ENCODE measurements at regions not wholly inside any gene's neighbourhood (a gene's known extent, or its start where the extent isn't known, plus 50 kb on each side); places are given as distances from the start of the nearest gene placed in this dataset.

- TF ChIP-seq, protein P1, sequence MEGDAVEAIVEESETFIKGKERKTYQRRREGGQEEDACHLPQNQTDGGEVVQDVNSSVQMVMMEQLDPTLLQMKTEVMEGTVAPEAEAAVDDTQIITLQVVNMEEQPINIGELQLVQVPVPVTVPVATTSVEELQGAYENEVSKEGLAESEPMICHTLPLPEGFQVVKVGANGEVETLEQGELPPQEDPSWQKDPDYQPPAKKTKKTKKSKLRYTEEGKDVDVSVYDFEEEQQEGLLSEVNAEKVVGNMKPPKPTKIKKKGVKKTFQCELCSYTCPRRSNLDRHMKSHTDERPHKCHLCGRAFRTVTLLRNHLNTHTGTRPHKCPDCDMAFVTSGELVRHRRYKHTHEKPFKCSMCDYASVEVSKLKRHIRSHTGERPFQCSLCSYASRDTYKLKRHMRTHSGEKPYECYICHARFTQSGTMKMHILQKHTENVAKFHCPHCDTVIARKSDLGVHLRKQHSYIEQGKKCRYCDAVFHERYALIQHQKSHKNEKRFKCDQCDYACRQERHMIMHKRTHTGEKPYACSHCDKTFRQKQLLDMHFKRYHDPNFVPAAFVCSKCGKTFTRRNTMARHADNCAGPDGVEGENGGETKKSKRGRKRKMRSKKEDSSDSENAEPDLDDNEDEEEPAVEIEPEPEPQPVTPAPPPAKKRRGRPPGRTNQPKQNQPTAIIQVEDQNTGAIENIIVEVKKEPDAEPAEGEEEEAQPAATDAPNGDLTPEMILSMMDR (IDR thresholded peaks at IDR 0.05) = no peak
- TF ChIP-seq POLR2AphosphoS5 (IDR thresholded peaks at IDR 0.05) = no peak
- TF ChIP-seq POLR2A (IDR thresholded peaks at IDR 0.05) = no peak
Observed at GRCh38 chr2:38427936-38428335, 50.9 kb upstream of the ATL2 start.
